Keratinocyte (primary cell): ENCODE measurements at regions not wholly inside any gene's neighbourhood (a gene's known extent, or its start where the extent isn't known, plus 50 kb on each side); places are given as distances from the start of the nearest gene placed in this dataset.

ENCODE experiments used
- DNase-seq: peaks from one replicate; pipeline ENCODE4 v3.0.0-alpha.2; 2011; ENCODE audit warnings: low read depth, missing footprints, low spot score
- FAIRE-seq: peaks from 2 replicates; lab custom pipeline; 2011; peaks lifted over from hg19 to GRCh38; lab: Jason Lieb, UNC
- H2AFZ ChIP-seq: 2 replicates; pipeline ENCODE4 v1.6.0; 2012; ENCODE audit warnings: low read length, control low read depth, inconsistent platforms; ENCODE audit not compliant: control insufficient read depth
- H3K27ac ChIP-seq: 2 replicates; pipeline ENCODE4 v1.5.1; 2011; ENCODE audit warnings: low read length; ENCODE audit not compliant: control insufficient read depth, insufficient read depth
- H3K27me3 ChIP-seq: 3 replicates; pipeline ENCODE4 v1.6.0; 2011; ENCODE audit warnings: low read length; ENCODE audit not compliant: control insufficient read depth, insufficient read depth; ENCODE audit errors: extremely low read depth
- H3K36me3 ChIP-seq, 2 experiments: 2 replicates in 1 of 2; 3 replicates in 1 of 2; pipeline ENCODE4 v1.5.1; 2011; ENCODE audit warnings: low read length in 2 of 2, mild to moderate bottlenecking in 1 of 2; ENCODE audit not compliant: control insufficient read depth in 2 of 2, insufficient read depth in 2 of 2; ENCODE audit errors: extremely low read depth in 1 of 2
- H3K4me1 ChIP-seq: 3 replicates; pipeline ENCODE4 v1.5.1; 2011; ENCODE audit warnings: low read length; ENCODE audit not compliant: control insufficient read depth, insufficient read depth; ENCODE audit errors: extremely low read depth
- H3K4me2 ChIP-seq: 3 replicates; pipeline ENCODE4 v1.6.0; 2011; ENCODE audit warnings: low read depth, low read length; ENCODE audit not compliant: control insufficient read depth, insufficient read depth; ENCODE audit errors: extremely low read depth
- H3K4me3 ChIP-seq, 3 experiments: fragments of 200-600 bp in 1 of 3; sonication (generic) in 1 of 3; 2 replicates in 2 of 3; 3 replicates in 1 of 3; pipeline ENCODE4 v1.5.1; 2011 to 2016; ENCODE audit warnings: low read length in 3 of 3, mild to moderate bottlenecking in 3 of 3, control low read depth in 2 of 3, inconsistent platforms in 1 of 3, low read depth in 1 of 3, mixed read lengths in 1 of 3, mixed run types in 1 of 3, moderate library complexity in 1 of 3; ENCODE audit not compliant: control insufficient read depth in 2 of 3, insufficient read depth in 2 of 3; ENCODE audit errors: extremely low read depth in 1 of 3
- H3K79me2 ChIP-seq: 2 replicates; pipeline ENCODE4 v1.6.0; 2012; ENCODE audit warnings: low read length; ENCODE audit not compliant: control insufficient read depth, insufficient read depth
- H3K9ac ChIP-seq: 3 replicates; pipeline ENCODE4 v1.6.0; 2011; ENCODE audit warnings: low read length; ENCODE audit not compliant: control insufficient read depth, insufficient read depth; ENCODE audit errors: extremely low read depth
- H3K9me1 ChIP-seq: 3 replicates; pipeline ENCODE4 v1.6.0; 2011; ENCODE audit warnings: low read length; ENCODE audit not compliant: control insufficient read depth, insufficient read depth; ENCODE audit errors: extremely low read depth
- H3K9me3 ChIP-seq: 2 replicates; pipeline ENCODE4 v1.5.1; 2012; ENCODE audit warnings: low read depth, low read length; ENCODE audit not compliant: control insufficient read depth
- H4K20me1 ChIP-seq: 3 replicates; pipeline ENCODE4 v1.6.0; 2011; ENCODE audit warnings: low read length; ENCODE audit not compliant: control insufficient read depth, insufficient read depth; ENCODE audit errors: extremely low read depth
- EZH2 ChIP-seq: IDR thresholded peaks from one replicate; pipeline ENCODE4 v1.6.1; 2012; ENCODE audit warnings: inconsistent platforms, mild to moderate bottlenecking, low read length, moderate library complexity
- dilution Hi-C: fragments of 300-500 bp; cut with MboI; formaldehyde crosslinking; loops from one replicate; pipeline ENCODE4 v1.7.0; 2020; ENCODE audit warnings: low sequenced_read_pairs; ENCODE audit not compliant: extremely low pct_ligation_motif_present
- TF ChIP-seq, protein P1 (sequence below), 3 experiments: IDR thresholded peaks in 1 of 3; conservative IDR thresholded peaks in 1 of 3; optimal IDR thresholded peaks in 1 of 3; 2 replicates in 2 of 3; 3 replicates in 1 of 3; pipeline versions ENCODE3 to v1.5.1; 2011; ENCODE audit warnings: low read length in 3 of 3, mild to moderate bottlenecking in 3 of 3, moderate library complexity in 2 of 3, control low read depth in 1 of 3, inconsistent platforms in 1 of 3; ENCODE audit not compliant: insufficient read depth in 2 of 3; ENCODE audit errors: extremely low read depth in 1 of 3

DNA sequence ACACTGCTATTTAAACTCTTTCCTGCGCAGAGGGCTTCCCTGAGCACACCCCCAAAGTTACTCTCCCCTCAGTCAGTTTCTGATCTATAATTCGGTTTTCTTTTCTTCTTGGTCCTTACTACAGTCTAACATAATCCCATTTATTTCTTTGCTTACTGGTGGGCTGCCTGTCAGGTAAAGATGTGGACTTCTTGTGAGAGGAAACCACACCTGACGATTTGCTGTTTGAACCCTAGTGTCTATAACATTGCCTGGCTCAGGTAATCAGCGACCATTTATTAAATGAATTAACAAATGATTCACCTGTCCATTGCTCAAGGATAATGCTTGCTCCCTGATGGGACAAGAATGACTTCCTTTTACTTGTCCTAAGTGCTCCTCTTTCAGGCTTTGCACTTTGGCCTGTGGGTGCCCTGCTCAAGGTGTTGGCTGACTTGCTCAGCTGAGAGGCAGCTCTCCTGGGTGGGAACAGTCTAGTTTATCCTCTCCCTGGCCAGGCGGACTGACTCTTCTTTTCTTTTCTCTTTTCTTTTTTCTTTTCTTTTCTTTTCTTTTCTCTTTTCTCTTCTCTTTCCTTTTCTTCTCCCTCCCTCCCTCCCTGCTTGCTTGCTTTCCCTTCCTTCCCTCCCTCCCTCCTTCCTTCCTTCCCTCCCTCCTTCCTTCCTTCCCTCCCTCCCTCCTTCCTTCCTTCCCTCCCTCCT, 233.1 kb downstream of the BCAS1 start:
- H3K27ac ChIP-seq = no peak overlapping the region
- no peaks in the 10 kb centered on the region for H3K36me3 ChIP-seq

DNA sequence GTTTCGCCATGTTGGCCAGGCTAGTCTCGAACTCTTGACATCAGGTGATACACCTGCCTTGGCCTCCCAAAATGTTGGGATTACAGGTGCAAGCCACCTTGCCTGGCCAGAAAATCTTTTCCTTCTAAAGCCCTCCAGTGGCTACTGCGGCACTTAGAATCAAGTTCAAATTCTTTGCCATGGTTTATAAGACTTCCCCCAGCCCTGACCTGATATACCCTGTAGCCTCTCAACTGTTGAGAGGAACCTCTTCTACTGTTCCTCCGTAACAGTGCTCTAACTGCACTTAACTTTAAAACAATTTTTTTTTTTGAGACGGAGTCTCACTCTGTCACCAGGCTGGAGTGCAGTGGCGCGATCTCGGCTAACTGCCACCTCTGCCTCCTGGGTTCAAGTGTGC, 235.6 kb downstream of the BCAS1 start:
- DNase-seq (no peak), FAIRE-seq (no peak)
- Histone ChIP-seq H3K4me3 (no peak overlapping the region), H3K4me2 (no peak overlapping the region), H3K4me1 (peaks cover 16% of the 10 kb centered on the region), H3K36me3 (no peaks in the 10 kb centered on the region), H3K9me3 (no peaks in the 10 kb centered on the region), H3K9ac (no peak overlapping the region), H2AFZ (no peak overlapping the region), H3K9me1 (no peaks in the 10 kb centered on the region), H3K27ac (no peak overlapping the region), H3K79me2 (no peaks in the 10 kb centered on the region), H4K20me1 (no peaks in the 10 kb centered on the region), H3K27me3 (no peaks in the 10 kb centered on the region)
- no peak for TF ChIP-seq EZH2
- TF ChIP-seq, protein P1, sequence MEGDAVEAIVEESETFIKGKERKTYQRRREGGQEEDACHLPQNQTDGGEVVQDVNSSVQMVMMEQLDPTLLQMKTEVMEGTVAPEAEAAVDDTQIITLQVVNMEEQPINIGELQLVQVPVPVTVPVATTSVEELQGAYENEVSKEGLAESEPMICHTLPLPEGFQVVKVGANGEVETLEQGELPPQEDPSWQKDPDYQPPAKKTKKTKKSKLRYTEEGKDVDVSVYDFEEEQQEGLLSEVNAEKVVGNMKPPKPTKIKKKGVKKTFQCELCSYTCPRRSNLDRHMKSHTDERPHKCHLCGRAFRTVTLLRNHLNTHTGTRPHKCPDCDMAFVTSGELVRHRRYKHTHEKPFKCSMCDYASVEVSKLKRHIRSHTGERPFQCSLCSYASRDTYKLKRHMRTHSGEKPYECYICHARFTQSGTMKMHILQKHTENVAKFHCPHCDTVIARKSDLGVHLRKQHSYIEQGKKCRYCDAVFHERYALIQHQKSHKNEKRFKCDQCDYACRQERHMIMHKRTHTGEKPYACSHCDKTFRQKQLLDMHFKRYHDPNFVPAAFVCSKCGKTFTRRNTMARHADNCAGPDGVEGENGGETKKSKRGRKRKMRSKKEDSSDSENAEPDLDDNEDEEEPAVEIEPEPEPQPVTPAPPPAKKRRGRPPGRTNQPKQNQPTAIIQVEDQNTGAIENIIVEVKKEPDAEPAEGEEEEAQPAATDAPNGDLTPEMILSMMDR (optimal IDR thresholded peaks at IDR 0.05 in 1 of 3, IDR thresholded peaks at IDR 0.05 in 1 of 3, conservative IDR thresholded peaks at IDR 0.05 in 1 of 3; ENCODE audit: extremely low read depth in 1 of 3, insufficient read depth in 2 of 3, low read length in 3 of 3) = no peak
- dilution Hi-C loops = no loop called here

More for the DNA sequence above, 233.1 kb downstream of the BCAS1 start:
- no peaks in the 10 kb centered on the region for H3K79me2 ChIP-seq
- no peak overlapping the region for H2AFZ ChIP-seq
- no peak for FAIRE-seq
- no peak for DNase-seq
- no peaks in the 10 kb centered on the region for H3K9me3 ChIP-seq
- TF ChIP-seq EZH2 = no peak
- no peaks in the 10 kb centered on the region for H3K27me3 ChIP-seq
- no peak overlapping the region for H3K4me2 ChIP-seq
- no peak overlapping the region for H3K4me3 ChIP-seq
- dilution Hi-C loops = no loop called here
- no peaks in the 10 kb centered on the region for H4K20me1 ChIP-seq
- H3K9me1 ChIP-seq = no peaks in the 10 kb centered on the region
- peaks cover 11% of the 10 kb centered on the region for H3K4me1 ChIP-seq
- H3K9ac ChIP-seq = no peak overlapping the region

DNA sequence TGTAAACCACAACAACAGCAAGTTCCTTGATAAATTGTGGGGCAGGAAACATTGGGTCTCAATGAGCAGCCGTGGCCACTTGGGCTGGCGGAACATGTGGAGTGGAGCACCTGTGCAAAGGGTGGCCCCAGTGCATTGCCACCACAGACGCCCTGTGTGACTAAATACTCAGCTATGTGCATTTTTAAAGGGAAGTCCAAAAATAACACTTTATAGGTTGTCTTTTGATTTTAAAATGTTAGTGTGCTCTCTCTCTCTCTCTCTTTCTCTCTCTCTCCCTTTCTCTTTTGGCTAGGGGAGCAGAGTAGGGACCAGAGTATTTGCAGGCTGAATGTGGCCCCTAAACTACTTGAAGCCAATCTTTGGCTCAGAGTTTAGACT, 236.3 kb downstream of the BCAS1 start:
- Histone ChIP-seq H3K4me1 (peaks cover 21% of the 10 kb centered on the region), H2AFZ (no peak overlapping the region), H3K4me2 (no peak overlapping the region), H3K4me3 (no peak overlapping the region), H3K27ac (no peak overlapping the region), H3K9ac (no peak overlapping the region), H4K20me1 (no peaks in the 10 kb centered on the region), H3K9me3 (no peaks in the 10 kb centered on the region), H3K79me2 (no peaks in the 10 kb centered on the region), H3K9me1 (no peaks in the 10 kb centered on the region), H3K36me3 (no peaks in the 10 kb centered on the region), H3K27me3 (no peaks in the 10 kb centered on the region)
- dilution Hi-C loops = no loop called here
- DNase-seq = no peak
- no peak for FAIRE-seq
- TF ChIP-seq, protein P1 (optimal IDR thresholded peaks at IDR 0.05 in 1 of 3, IDR thresholded peaks at IDR 0.05 in 1 of 3, conservative IDR thresholded peaks at IDR 0.05 in 1 of 3; ENCODE audit: extremely low read depth in 1 of 3, insufficient read depth in 2 of 3, low read length in 3 of 3) = no peak
- no peak for TF ChIP-seq EZH2
